ENCODE measurements at regions not wholly inside any gene's neighbourhood (a gene's known extent, or its start where the extent isn't known, plus 50 kb on each side); places are given as distances from the start of the nearest gene placed in this dataset.

- TF ChIP-seq CTCF (conservative IDR thresholded peaks at IDR 0.05; ENCODE audit: low read depth, low read length): no peak
- no peak for TF ChIP-seq EZH2 (IDR thresholded peaks at IDR 0.05; ENCODE audit: borderline replicate concordance, low read depth, low read length, poor library complexity, severe bottlenecking)
Observed at GRCh38 chr7:10315881-10316280, 657.8 kb upstream of the PHF14 start.
